GM06990 (cell line): ENCODE measurements at regions not wholly inside any gene's neighbourhood (a gene's known extent, or its start where the extent isn't known, plus 50 kb on each side); places are given as distances from the start of the nearest gene placed in this dataset.

ENCODE experiments used
- DNase-seq: peaks from one replicate; pipeline ENCODE4 v3.0.0-alpha.2; 2011; ENCODE audit not compliant: insufficient read length; ENCODE audit errors: extremely low read depth
- H3K27me3 ChIP-seq: replicated peaks from 2 replicates; pipeline ENCODE4 v1.6.0; 2011; ENCODE audit warnings: low read length; ENCODE audit not compliant: control insufficient read depth, insufficient read depth
- H3K36me3 ChIP-seq: 2 replicates; pipeline ENCODE4 v1.5.1; 2011; ENCODE audit warnings: low read length; ENCODE audit not compliant: control insufficient read depth, insufficient read depth
- H3K4me3 ChIP-seq: replicated peaks from 2 replicates; pipeline ENCODE4 v1.5.1; 2011; ENCODE audit warnings: low read depth, mild to moderate bottlenecking, control low read depth, low read length
- CTCF ChIP-seq: IDR thresholded peaks from 2 replicates; pipeline ENCODE4 v1.5.1; 2011; ENCODE audit warnings: low read length, control low read depth, mild to moderate bottlenecking, inconsistent platforms; ENCODE audit not compliant: insufficient read depth, poor library complexity, severe bottlenecking

- Histone ChIP-seq H3K4me3 (no peak overlapping the region), H3K27me3 (no peaks in the 10 kb centered on the region), H3K36me3 (no peaks in the 10 kb centered on the region)
- no peak for DNase-seq
- no peak for TF ChIP-seq CTCF
These were observed 269.6 kb upstream of the NEBL start for GRCh38 chr10:21166557-21167287.

DNA sequence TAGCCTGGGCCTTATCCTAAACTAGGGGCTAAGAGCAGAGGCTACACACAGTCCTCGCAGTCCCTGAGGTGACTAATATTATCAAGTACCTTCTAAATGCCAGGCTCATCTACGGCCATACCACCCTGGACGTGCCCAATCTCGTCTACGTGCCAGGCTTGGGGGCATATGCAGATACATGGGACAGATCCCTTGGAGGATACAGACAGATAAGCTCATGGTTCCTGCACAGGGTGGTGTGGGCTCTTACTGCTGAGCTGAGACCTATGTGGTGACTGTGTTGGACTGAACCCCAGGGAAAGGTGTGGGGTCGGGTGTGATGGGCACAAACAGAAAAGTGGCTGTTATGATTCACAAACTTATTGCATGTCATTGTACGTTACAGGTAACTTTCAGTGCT is 268.4 kb upstream of the NEBL start:
- TF ChIP-seq CTCF: no peak
- no peaks in the 10 kb centered on the region for H3K27me3 ChIP-seq
- H3K4me3 ChIP-seq: no peak overlapping the region
- DNase-seq: no peak
- H3K36me3 ChIP-seq: no peaks in the 10 kb centered on the region

DNA sequence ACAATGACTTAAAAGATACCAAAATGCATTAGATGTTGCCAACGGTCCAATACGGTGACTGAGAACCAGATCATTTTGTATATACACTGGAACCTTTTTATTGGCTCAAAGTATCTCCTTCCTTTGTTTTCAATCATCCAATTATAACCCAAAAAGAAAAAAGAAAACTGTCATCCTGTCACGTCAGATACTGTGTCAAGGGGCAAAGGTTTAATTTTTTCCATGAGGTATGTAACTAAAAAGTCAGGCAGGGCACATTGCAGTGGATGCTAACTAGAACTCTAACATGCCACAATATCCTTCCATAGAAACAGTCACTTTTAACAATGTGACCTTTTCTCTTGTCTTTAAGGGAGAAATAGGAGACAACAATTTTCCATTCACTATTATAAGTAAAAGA is 267.6 kb upstream of the NEBL start:
- Histone ChIP-seq H3K27me3 (no peaks in the 10 kb centered on the region), H3K36me3 (no peaks in the 10 kb centered on the region), H3K4me3 (no peak overlapping the region)
- no peak for DNase-seq
- no peak for TF ChIP-seq CTCF

- no peak for TF ChIP-seq CTCF
- no peak overlapping the region for H3K4me3 ChIP-seq
- no peaks in the 10 kb centered on the region; the same call in 1 of the 2 replicates for H3K27me3 ChIP-seq
- no peak for DNase-seq
- H3K36me3 ChIP-seq: no peaks in the 10 kb centered on the region
These were observed 265.8 kb upstream of the NEBL start for GRCh38 chr10:21162948-21163347.

DNA sequence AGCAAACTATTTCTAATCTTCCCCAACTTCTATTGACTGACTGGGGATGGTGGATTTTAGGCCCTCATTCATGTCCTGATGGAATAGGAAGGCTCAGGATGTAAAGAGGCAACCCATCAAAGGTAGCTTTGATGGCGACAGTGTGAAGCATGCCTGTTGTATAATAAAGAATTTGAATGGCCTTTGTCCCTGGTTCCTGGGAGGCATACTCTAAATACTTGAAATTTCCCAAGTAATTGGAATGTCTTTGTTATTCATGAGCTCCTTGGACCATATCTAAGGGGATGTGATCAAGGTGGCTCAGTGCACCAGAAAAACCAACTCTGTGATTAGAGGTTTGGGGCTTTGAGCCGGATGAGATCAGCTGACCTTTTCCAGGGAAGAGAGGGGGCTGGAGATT is 264.5 kb upstream of the NEBL start:
- TF ChIP-seq CTCF: no peak
- H3K27me3 ChIP-seq: no peaks in the 10 kb centered on the region; the same call in 1 of the 2 replicates
- H3K36me3 ChIP-seq: no peaks in the 10 kb centered on the region
- no peak overlapping the region for H3K4me3 ChIP-seq
- no peak for DNase-seq
